ENCODE measurements at regions not wholly inside any gene's neighbourhood (a gene's known extent, or its start where the extent isn't known, plus 50 kb on each side); places are given as distances from the start of the nearest gene placed in this dataset.

- DNase-seq: no peak
Measured at GRCh38 chr12:16668198-16668597, 62.2 kb upstream of the LMO3 start.

- no peak for DNase-seq
Measured at GRCh38 chr12:16658699-16659098, 52.7 kb upstream of the LMO3 start.

Measured in NCI-H526 (cell line).